ENCODE measurements at regions not wholly inside any gene's neighbourhood (a gene's known extent, or its start where the extent isn't known, plus 50 kb on each side); places are given as distances from the start of the nearest gene placed in this dataset.

DNA sequence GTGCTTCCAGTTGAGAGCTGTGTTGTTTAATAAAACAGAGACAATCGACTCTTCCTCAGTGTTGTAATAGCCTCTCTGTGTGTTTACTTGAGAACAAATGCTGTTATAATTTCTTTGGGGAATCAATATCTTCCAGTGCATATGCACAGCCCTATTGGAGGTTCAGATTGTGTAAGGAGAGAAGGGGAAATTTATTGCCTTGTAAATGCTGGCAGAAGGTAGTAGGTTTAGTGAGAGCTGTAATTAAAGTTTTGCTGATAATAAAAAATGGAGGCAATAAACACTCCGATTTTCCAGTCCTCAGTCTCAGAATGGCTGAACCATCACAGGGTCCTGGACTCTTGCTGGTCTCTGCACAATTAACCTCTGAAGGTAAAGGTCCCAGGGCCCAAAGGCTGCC, 128.3 kb downstream of the C5orf15 start:
- TF ChIP-seq, protein P1, sequence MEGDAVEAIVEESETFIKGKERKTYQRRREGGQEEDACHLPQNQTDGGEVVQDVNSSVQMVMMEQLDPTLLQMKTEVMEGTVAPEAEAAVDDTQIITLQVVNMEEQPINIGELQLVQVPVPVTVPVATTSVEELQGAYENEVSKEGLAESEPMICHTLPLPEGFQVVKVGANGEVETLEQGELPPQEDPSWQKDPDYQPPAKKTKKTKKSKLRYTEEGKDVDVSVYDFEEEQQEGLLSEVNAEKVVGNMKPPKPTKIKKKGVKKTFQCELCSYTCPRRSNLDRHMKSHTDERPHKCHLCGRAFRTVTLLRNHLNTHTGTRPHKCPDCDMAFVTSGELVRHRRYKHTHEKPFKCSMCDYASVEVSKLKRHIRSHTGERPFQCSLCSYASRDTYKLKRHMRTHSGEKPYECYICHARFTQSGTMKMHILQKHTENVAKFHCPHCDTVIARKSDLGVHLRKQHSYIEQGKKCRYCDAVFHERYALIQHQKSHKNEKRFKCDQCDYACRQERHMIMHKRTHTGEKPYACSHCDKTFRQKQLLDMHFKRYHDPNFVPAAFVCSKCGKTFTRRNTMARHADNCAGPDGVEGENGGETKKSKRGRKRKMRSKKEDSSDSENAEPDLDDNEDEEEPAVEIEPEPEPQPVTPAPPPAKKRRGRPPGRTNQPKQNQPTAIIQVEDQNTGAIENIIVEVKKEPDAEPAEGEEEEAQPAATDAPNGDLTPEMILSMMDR (conservative IDR thresholded peaks at IDR 0.05; ENCODE audit: low read length), result no peak
- TF ChIP-seq EZH2phosphoT487 (IDR thresholded peaks at IDR 0.05; ENCODE audit: borderline replicate concordance, low read depth, low read length), result no peak

All from OCI-LY7 (cell line).